SJCRH30 (cell line): ENCODE measurements at regions not wholly inside any gene's neighbourhood (a gene's known extent, or its start where the extent isn't known, plus 50 kb on each side); places are given as distances from the start of the nearest gene placed in this dataset.
A peak's percentile ranks its signal among the peaks of the same experiment; 100 is the strongest.
"Not testable (repeated sequence)": the region's sequence is repeated elsewhere in the genome, so short reads cannot be mapped to it uniquely, and the experiment has no call there.

Source experiments
- DNase-seq, 2 experiments: peaks; one replicate each; pipeline ENCODE4 v3.0.0-alpha.2; 2015 to 2020
- H3K27ac ChIP-seq: fragments of 250-450 bp; sonication (Bioruptor Pico); 2 replicates; pipeline ENCODE4 v1.5.1; 2020; ENCODE audit warnings: mild to moderate bottlenecking, moderate library complexity
- H3K27me3 ChIP-seq: fragments of 250-450 bp; sonication (Bioruptor Pico); 2 replicates; pipeline ENCODE4 v1.5.1; 2020; ENCODE audit warnings: mild to moderate bottlenecking, moderate library complexity
- H3K36me3 ChIP-seq: fragments of 250-450 bp; sonication (Bioruptor Pico); 2 replicates; pipeline ENCODE4 v1.5.1; 2020; ENCODE audit warnings: mild to moderate bottlenecking, moderate library complexity
- H3K4me1 ChIP-seq: fragments of 250-450 bp; sonication (Bioruptor Pico); 2 replicates; pipeline ENCODE4 v1.5.1; 2020; ENCODE audit warnings: mild to moderate bottlenecking, moderate library complexity
- H3K4me3 ChIP-seq: fragments of 250-450 bp; sonication (Bioruptor Pico); 2 replicates; pipeline ENCODE4 v1.5.1; 2020; ENCODE audit warnings: mild to moderate bottlenecking, moderate library complexity
- H3K9me3 ChIP-seq: fragments of 250-450 bp; sonication (Bioruptor Pico); replicated peaks from 2 replicates; pipeline ENCODE4 v1.5.1; 2020; ENCODE audit warnings: mild to moderate bottlenecking, moderate library complexity

- H3K4me3 ChIP-seq, result no peak overlapping the region
- H3K36me3 ChIP-seq, result no peaks in the 10 kb centered on the region
- no peaks in the 10 kb centered on the region for H3K4me1 ChIP-seq
- H3K9me3 ChIP-seq, result no peaks in the 10 kb centered on the region
- DNase-seq, result peak; percentile 55 to 86
- no peaks in the 10 kb centered on the region for H3K27me3 ChIP-seq
- H3K27ac ChIP-seq, result no peak overlapping the region
Observed at GRCh38 chr10:28179006-28179742, 123.7 kb downstream of the MPP7 start.

DNA sequence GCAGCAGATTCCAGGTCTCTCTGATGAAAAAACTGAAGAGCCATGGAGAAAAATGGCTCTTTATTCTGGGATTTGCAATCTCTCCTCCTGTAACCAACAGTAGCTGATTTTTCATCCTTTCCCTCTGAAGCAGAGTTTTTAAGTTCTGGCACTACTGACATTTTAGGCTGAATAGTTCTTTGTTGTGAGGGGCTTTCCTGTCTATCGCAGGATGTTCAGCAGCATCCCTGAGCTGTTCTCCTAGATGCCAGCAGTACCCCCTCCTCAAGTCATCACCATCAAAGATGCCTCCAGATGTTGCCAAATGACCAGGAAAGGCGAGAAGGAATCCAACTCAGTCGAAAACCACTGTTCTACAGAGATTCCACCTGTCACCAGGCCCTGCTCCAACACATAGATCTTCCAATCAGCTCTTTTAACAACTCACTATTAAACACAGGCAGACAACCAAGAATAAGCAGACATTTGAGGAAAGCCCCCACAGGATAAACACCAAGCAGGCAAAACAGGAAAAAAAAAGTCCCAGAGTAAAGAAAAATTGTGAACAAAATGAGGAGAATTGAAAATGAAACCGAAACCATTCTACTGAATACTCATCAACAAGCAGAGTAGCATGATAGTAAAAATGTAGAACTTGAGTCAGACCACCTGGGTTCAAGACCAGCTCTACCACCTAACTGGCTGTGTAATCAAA is 124.8 kb downstream of the MPP7 start:
- Histone ChIP-seq H3K27ac (no peak overlapping the region), H3K4me3 (no peak overlapping the region), H3K9me3 (no peaks in the 10 kb centered on the region), H3K27me3 (no peaks in the 10 kb centered on the region), H3K36me3 (no peaks in the 10 kb centered on the region), H3K4me1 (no peaks in the 10 kb centered on the region)
- peak in 1 of 2 experiments; percentile 11 for DNase-seq

- DNase-seq, H3K4me1 ChIP-seq: not testable (repeated sequence)
Observed at GRCh38 chr10:28176498-28176897, 126.4 kb downstream of the MPP7 start.

DNA sequence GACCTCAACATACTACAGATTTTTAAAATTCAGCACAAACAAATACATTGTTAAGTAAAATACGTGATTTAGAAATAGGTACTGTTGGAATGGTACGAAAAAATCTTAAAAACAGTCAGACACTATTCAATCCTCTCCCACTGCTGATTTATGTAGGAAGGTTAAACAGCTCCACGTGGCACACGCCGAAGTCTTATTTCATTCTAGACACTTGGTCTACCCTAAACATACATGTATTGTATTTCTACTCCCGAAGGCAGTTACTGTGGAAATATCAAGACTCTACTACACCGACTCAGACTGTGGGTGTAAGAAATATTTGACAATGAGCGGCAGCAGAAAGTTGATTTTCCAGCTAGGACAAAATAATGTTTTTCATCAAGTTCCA is 130.6 kb downstream of the MPP7 start:
- Histone ChIP-seq H3K27me3 (no peaks in the 10 kb centered on the region), H3K4me1 (no peaks in the 10 kb centered on the region), H3K27ac (no peak overlapping the region), H3K4me3 (no peak overlapping the region), H3K9me3 (no peaks in the 10 kb centered on the region), H3K36me3 (no peaks in the 10 kb centered on the region)
- no peak for DNase-seq

More at GRCh38 chr10:28176498-28176897, 126.4 kb downstream of the MPP7 start:
- not testable (repeated sequence) for H3K9me3 ChIP-seq, H3K4me3 ChIP-seq, H3K36me3 ChIP-seq, H3K27ac ChIP-seq, H3K27me3 ChIP-seq

DNA sequence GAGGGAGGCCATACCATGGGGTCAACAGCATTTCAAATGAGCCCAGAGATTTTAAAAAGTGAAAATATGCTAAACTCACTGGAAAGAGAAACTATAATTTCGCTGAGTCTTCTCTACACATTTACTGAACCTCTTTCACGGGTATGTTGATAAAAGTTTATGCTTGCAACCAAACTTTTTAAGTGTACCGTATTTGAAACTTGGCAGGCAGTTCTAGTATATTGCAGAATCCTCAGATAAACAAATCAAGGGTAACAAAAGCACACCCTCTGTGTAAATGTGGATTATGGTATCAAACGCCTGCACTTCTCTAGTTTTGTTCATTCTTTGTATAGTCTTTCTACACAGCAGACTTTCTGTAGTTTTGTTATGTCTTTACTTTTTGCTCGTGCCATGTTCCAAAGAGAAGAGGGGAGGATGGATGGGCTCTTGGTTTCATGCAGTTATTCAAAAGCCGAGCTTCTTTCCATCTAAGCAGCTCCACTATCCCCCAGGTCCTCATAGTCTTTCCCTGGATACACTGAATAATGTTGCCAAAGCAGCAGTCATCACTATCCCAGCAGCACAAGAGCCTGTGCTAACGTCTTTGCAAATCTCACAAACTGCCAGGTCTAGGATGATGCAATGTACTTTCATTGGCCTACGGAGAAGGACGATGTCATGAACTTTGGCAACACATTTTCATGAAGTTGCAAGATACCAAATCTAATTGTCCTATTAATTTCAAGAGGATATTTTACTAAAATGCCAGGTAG is 131.2 kb downstream of the MPP7 start:
- DNase-seq, result no peak
- no peaks in the 10 kb centered on the region for H3K9me3 ChIP-seq
- H3K27ac ChIP-seq, result no peak overlapping the region
- no peaks in the 10 kb centered on the region for H3K4me1 ChIP-seq
- no peaks in the 10 kb centered on the region for H3K27me3 ChIP-seq
- no peak overlapping the region for H3K4me3 ChIP-seq
- H3K36me3 ChIP-seq, result no peaks in the 10 kb centered on the region

GRCh38 chr10:28169525-28169924 is 133.3 kb downstream of the MPP7 start:
- no peaks in the 10 kb centered on the region for H3K27me3 ChIP-seq
- no peaks in the 10 kb centered on the region for H3K9me3 ChIP-seq
- H3K4me3 ChIP-seq, result no peak overlapping the region
- H3K4me1 ChIP-seq, result no peaks in the 10 kb centered on the region
- no peak for DNase-seq
- no peak overlapping the region for H3K27ac ChIP-seq
- H3K36me3 ChIP-seq, result no peaks in the 10 kb centered on the region

- no peak overlapping the region for H3K4me3 ChIP-seq
- H3K4me1 ChIP-seq, result no peaks in the 10 kb centered on the region
- 0 out of 2 replicates have a peak, but pooled peaks cover 3% of the 10 kb centered on the region for H3K9me3 ChIP-seq
- H3K27me3 ChIP-seq, result no peaks in the 10 kb centered on the region
- DNase-seq, result no peak
- H3K27ac ChIP-seq, result no peak overlapping the region
- no peaks in the 10 kb centered on the region for H3K36me3 ChIP-seq
Observed at GRCh38 chr10:28160866-28161405, 141.9 kb downstream of the MPP7 start.

DNA sequence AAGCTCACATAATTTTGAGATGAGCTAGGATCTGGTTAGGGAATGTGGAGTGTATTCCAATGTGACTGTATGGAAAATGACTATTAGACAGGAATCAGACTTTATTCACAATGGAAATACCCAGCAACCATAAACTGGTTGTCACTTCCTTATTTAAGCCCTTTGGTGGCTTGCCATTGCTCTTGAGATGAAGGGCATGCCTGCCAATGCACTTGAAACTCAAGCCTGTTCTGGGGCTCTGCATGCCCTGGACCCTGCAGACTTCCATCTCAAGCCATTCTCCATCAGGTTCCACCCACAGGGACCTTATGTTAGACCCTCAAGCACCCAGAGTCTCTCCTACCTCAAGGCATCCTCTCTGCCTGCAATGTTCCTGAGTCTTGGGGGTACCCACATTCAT is 145.5 kb downstream of the MPP7 start:
- no peaks in the 10 kb centered on the region; the same call in none of the 2 replicates for H3K4me1 ChIP-seq
- no peak for DNase-seq
- H3K27ac ChIP-seq, result no peak overlapping the region
- no peak overlapping the region for H3K4me3 ChIP-seq
- no peaks in the 10 kb centered on the region for H3K27me3 ChIP-seq
- no peaks in the 10 kb centered on the region for H3K36me3 ChIP-seq
- H3K9me3 ChIP-seq, result 0 out of 2 replicates have a peak, but pooled peaks cover 3% of the 10 kb centered on the region

DNA sequence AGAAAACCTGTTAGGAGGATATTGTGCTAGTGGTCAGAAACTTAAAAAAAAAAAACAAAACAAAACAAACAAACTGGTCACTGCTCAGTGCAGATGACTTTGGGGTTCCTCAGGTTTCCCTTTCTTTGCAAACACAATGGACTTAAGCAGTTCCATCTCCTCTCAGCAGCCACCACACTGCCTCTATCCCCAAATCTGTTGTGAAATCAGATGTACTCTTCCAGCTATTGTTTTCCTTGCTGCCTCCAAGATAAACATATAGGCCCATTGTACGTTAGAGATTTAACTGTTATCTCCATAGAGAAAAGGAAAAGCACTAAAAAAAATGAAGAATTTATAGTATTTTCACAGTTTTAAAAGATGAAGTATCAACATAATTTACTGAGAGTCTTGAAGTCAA is 147.1 kb downstream of the MPP7 start:
- no peaks in the 10 kb centered on the region; the same call in none of the 2 replicates for H3K4me1 ChIP-seq
- no peak overlapping the region for H3K27ac ChIP-seq
- no peaks in the 10 kb centered on the region for H3K27me3 ChIP-seq
- no peak overlapping the region for H3K4me3 ChIP-seq
- no peak for DNase-seq
- 0 out of 2 replicates have a peak, but pooled peaks cover 3% of the 10 kb centered on the region for H3K9me3 ChIP-seq
- H3K36me3 ChIP-seq, result no peaks in the 10 kb centered on the region

- Histone ChIP-seq H3K36me3 (no peaks in the 10 kb centered on the region), H3K27ac (no peak overlapping the region), H3K4me1 (no peaks in the 10 kb centered on the region; the same call in none of the 2 replicates), H3K4me3 (no peak overlapping the region), H3K27me3 (no peaks in the 10 kb centered on the region), H3K9me3 (no peaks in the 10 kb centered on the region)
- no peak for DNase-seq
Observed at GRCh38 chr10:28151636-28152035, 151.2 kb downstream of the MPP7 start.

- no peaks in the 10 kb centered on the region for H3K36me3 ChIP-seq
- H3K27me3 ChIP-seq, result no peaks in the 10 kb centered on the region
- H3K9me3 ChIP-seq, result no peaks in the 10 kb centered on the region
- no peaks in the 10 kb centered on the region; the same call in none of the 2 replicates for H3K4me1 ChIP-seq
- DNase-seq, result no peak
- no peak overlapping the region for H3K4me3 ChIP-seq
- no peak overlapping the region for H3K27ac ChIP-seq
Observed at GRCh38 chr10:28149746-28150145, 150.9 kb upstream of the ODAD2 start.

DNA sequence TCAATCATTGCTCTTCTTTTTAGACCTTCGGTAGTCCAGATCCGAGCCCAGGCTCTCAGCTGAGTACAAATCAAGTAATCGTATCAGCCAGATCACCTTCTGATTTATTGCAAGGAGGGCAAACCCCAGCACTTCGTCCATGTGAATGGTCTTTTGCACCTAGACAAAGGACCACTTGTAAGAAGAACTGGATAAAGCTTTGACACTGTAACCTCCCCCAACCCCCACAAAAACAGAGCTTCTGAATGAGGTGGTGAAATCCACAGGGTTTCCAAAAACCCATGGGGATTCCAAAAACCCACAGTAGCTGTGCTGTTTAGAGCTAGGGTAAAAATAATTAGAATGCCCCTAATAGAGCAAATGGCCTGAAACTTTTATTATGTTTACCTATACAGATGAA is 148.8 kb upstream of the ODAD2 start:
- H3K4me3 ChIP-seq, result no peak overlapping the region
- peak in 1 of 2 experiments; percentile 43 for DNase-seq

DNA sequence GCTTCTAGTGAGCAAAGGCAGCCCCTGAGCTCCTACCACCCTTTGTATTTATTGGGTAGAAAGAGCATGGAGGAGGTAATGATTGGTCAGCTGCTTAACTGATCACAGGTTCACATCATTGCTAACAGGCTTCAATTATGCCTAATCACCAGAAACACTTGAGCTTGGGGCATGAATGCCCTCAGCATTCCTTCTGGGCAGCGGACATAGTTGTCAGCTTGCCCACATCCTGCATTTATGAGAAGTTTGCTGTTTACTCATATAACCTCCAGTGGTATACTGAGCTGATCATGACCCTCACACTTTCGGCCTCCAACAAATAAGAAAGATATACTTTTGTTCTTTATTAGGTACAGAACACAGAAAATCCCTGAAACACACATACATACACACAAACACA is 140.3 kb upstream of the ODAD2 start:
- Histone ChIP-seq H3K4me3 (no peak overlapping the region), H3K36me3 (no peaks in the 10 kb centered on the region), H3K27me3 (no peaks in the 10 kb centered on the region), H3K27ac (no peak overlapping the region), H3K4me1 (no peaks in the 10 kb centered on the region), H3K9me3 (peaks cover 17% of the 10 kb centered on the region; the same call in 1 of the 2 replicates)
- no peak for DNase-seq

More for the DNA sequence above, 148.8 kb upstream of the ODAD2 start:
- Histone ChIP-seq H3K36me3 (no peaks in the 10 kb centered on the region), H3K4me1 (no peaks in the 10 kb centered on the region), H3K9me3 (no peaks in the 10 kb centered on the region), H3K27me3 (no peaks in the 10 kb centered on the region), H3K27ac (no peak overlapping the region)

- Histone ChIP-seq H3K4me3 (no peak overlapping the region), H3K27me3 (no peaks in the 10 kb centered on the region), H3K9me3 (peaks cover 17% of the 10 kb centered on the region; the same call in 1 of the 2 replicates), H3K27ac (no peak overlapping the region), H3K36me3 (no peaks in the 10 kb centered on the region), H3K4me1 (no peaks in the 10 kb centered on the region)
- no peak for DNase-seq
Observed at GRCh38 chr10:28137907-28138880, 139.3 kb upstream of the ODAD2 start.
